ENCODE measurements at regions not wholly inside any gene's neighbourhood (a gene's known extent, or its start where the extent isn't known, plus 50 kb on each side); places are given as distances from the start of the nearest gene placed in this dataset.

- Histone ChIP-seq H3K9me3 (ENCODE audit: control insufficient read depth, low read length) (peaks cover 4% of the 10 kb centered on the region), H3K4me1 (ENCODE audit: control insufficient read depth, insufficient read depth, low read length, poor library complexity, severe bottlenecking) (no peaks in the 10 kb centered on the region), H3K27ac (ENCODE audit: low read depth, low read length, severe bottlenecking) (no peak overlapping the region), H3K4me3 (ENCODE audit: extremely low read depth, insufficient read depth, low read length, poor library complexity, severe bottlenecking) (no peak overlapping the region), H3K36me3 (ENCODE audit: control insufficient read depth, insufficient read depth, low read length) (no peaks in the 10 kb centered on the region)
- 20 to 60% methylated on average over 1 of the region's 1 CpG for WGBS, 2 experiments (ENCODE audit: insufficient coverage in 2 of 2)
These were observed 162.4 kb downstream of the DSEL start for GRCh38 chr18:67354091-67354490.

- no peaks in the 10 kb centered on the region for H3K9me3 ChIP-seq (ENCODE audit: control insufficient read depth, low read length)
- no CpG with 5 or more reads among the region's 1 CpG for WGBS, 2 experiments (ENCODE audit: insufficient coverage in 2 of 2)
- H3K36me3 ChIP-seq (ENCODE audit: control insufficient read depth, insufficient read depth, low read length): no peaks in the 10 kb centered on the region
- H3K4me3 ChIP-seq (ENCODE audit: extremely low read depth, insufficient read depth, low read length, poor library complexity, severe bottlenecking): no peak overlapping the region
- no peaks in the 10 kb centered on the region for H3K4me1 ChIP-seq (ENCODE audit: control insufficient read depth, insufficient read depth, low read length, poor library complexity, severe bottlenecking)
- H3K27ac ChIP-seq (ENCODE audit: low read depth, low read length, severe bottlenecking): no peak overlapping the region
These were observed 169.1 kb downstream of the DSEL start for GRCh38 chr18:67347438-67347837.

- H3K36me3 ChIP-seq (ENCODE audit: control insufficient read depth, insufficient read depth, low read length): no peaks in the 10 kb centered on the region
- no peak overlapping the region for H3K4me3 ChIP-seq (ENCODE audit: extremely low read depth, insufficient read depth, low read length, poor library complexity, severe bottlenecking)
- WGBS, 2 experiments (ENCODE audit: insufficient coverage in 2 of 2): no CpG with 5 or more reads among the region's 2 CpGs
- no peaks in the 10 kb centered on the region for H3K9me3 ChIP-seq (ENCODE audit: control insufficient read depth, low read length)
- no peaks in the 10 kb centered on the region for H3K4me1 ChIP-seq (ENCODE audit: control insufficient read depth, insufficient read depth, low read length, poor library complexity, severe bottlenecking)
- no peak overlapping the region for H3K27ac ChIP-seq (ENCODE audit: low read depth, low read length, severe bottlenecking)
These were observed 174.4 kb downstream of the DSEL start for GRCh38 chr18:67342159-67342558.

DNA sequence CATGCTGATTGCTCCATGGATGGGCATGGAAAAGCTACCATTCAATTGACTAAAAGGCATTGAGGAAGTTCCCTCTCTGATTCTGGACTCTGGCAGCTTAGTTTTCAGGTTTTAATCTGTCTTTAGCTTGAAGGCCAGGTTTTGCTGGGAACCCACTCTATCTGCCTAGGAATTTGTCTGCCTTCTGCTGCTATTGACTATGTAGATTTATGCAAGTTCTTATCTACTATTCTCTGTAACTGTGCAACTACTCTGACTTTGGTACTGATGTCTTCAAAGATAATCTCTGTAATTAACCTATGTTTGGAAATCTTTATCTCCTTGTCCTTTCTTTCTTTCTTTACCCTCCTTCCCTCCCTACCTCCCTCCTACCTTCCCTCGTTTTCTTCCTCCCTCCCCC lies 178.8 kb downstream of the DSEL start:
- WGBS, 2 experiments (ENCODE audit: insufficient coverage in 2 of 2): 70 to 78% methylated on average over 1 of the region's 1 CpG
- no peaks in the 10 kb centered on the region for H3K9me3 ChIP-seq (ENCODE audit: control insufficient read depth, low read length)
- H3K36me3 ChIP-seq (ENCODE audit: control insufficient read depth, insufficient read depth, low read length): no peaks in the 10 kb centered on the region
- no peaks in the 10 kb centered on the region for H3K4me1 ChIP-seq (ENCODE audit: control insufficient read depth, insufficient read depth, low read length, poor library complexity, severe bottlenecking)
- no peak overlapping the region for H3K4me3 ChIP-seq (ENCODE audit: extremely low read depth, insufficient read depth, low read length, poor library complexity, severe bottlenecking)
- no peak overlapping the region for H3K27ac ChIP-seq (ENCODE audit: low read depth, low read length, severe bottlenecking)

GRCh38 chr18:67331857-67332256 lies 184.7 kb downstream of the DSEL start:
- WGBS, 2 experiments (ENCODE audit: insufficient coverage in 2 of 2): no CpG with 5 or more reads among the region's 1 CpG
- no peaks in the 10 kb centered on the region for H3K36me3 ChIP-seq (ENCODE audit: control insufficient read depth, insufficient read depth, low read length)

GRCh38 chr18:67319109-67319508 lies 197.4 kb downstream of the DSEL start:
- 80 to 85% methylated on average over 1 to 2 of the region's 2 CpGs for whole genome bisulfite sequencing, 2 experiments (ENCODE audit: insufficient coverage in 2 of 2)
- Histone ChIP-seq H3K4me1 (ENCODE audit: control insufficient read depth, insufficient read depth, low read length, poor library complexity, severe bottlenecking) (no peaks in the 10 kb centered on the region), H3K9me3 (ENCODE audit: control insufficient read depth, low read length) (no peaks in the 10 kb centered on the region), H3K36me3 (ENCODE audit: control insufficient read depth, insufficient read depth, low read length) (no peaks in the 10 kb centered on the region), H3K27ac (ENCODE audit: low read depth, low read length, severe bottlenecking) (no peak overlapping the region), H3K4me3 (ENCODE audit: extremely low read depth, insufficient read depth, low read length, poor library complexity, severe bottlenecking) (no peak overlapping the region)

More at GRCh38 chr18:67331857-67332256, 184.7 kb downstream of the DSEL start:
- Histone ChIP-seq H3K27ac (ENCODE audit: low read depth, low read length, severe bottlenecking) (no peak overlapping the region), H3K4me1 (ENCODE audit: control insufficient read depth, insufficient read depth, low read length, poor library complexity, severe bottlenecking) (no peaks in the 10 kb centered on the region), H3K9me3 (ENCODE audit: control insufficient read depth, low read length) (no peaks in the 10 kb centered on the region), H3K4me3 (ENCODE audit: extremely low read depth, insufficient read depth, low read length, poor library complexity, severe bottlenecking) (no peak overlapping the region)

GRCh38 chr18:67318651-67319050 lies 197.9 kb downstream of the DSEL start:
- H3K4me3 ChIP-seq (ENCODE audit: extremely low read depth, insufficient read depth, low read length, poor library complexity, severe bottlenecking): no peak overlapping the region
- no peaks in the 10 kb centered on the region for H3K36me3 ChIP-seq (ENCODE audit: control insufficient read depth, insufficient read depth, low read length)
- no peak overlapping the region for H3K27ac ChIP-seq (ENCODE audit: low read depth, low read length, severe bottlenecking)
- no peaks in the 10 kb centered on the region for H3K4me1 ChIP-seq (ENCODE audit: control insufficient read depth, insufficient read depth, low read length, poor library complexity, severe bottlenecking)
- H3K9me3 ChIP-seq (ENCODE audit: control insufficient read depth, low read length): no peaks in the 10 kb centered on the region

DNA sequence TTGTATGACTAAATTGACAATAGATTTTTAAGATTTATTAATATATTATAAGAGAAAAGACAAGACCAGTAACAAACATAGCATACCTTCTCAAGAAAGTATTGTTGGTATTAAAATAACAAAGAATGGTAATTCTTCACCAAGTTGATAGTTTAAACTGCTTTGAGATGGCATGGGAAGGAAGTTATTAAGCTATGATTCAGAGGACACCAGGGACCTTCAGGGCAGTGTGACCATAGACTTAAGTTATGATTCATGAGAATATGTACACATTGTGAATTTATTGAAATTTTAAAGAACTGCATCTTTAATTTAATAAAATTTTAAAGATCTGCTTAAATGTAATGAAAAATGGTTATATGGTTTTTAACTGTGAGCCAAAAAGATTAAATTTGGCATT lies 205.7 kb downstream of the DSEL start:
- H3K4me3 ChIP-seq (ENCODE audit: extremely low read depth, insufficient read depth, low read length, poor library complexity, severe bottlenecking): no peak overlapping the region
- no peaks in the 10 kb centered on the region for H3K9me3 ChIP-seq (ENCODE audit: control insufficient read depth, low read length)
- H3K36me3 ChIP-seq (ENCODE audit: control insufficient read depth, insufficient read depth, low read length): no peaks in the 10 kb centered on the region
- H3K4me1 ChIP-seq (ENCODE audit: control insufficient read depth, insufficient read depth, low read length, poor library complexity, severe bottlenecking): no peaks in the 10 kb centered on the region
- H3K27ac ChIP-seq (ENCODE audit: low read depth, low read length, severe bottlenecking): no peak overlapping the region

- Histone ChIP-seq H3K9me3 (ENCODE audit: control insufficient read depth, low read length) (no peaks in the 10 kb centered on the region), H3K27ac (ENCODE audit: low read depth, low read length, severe bottlenecking) (no peak overlapping the region), H3K4me3 (ENCODE audit: extremely low read depth, insufficient read depth, low read length, poor library complexity, severe bottlenecking) (no peak overlapping the region), H3K4me1 (ENCODE audit: control insufficient read depth, insufficient read depth, low read length, poor library complexity, severe bottlenecking) (no peaks in the 10 kb centered on the region), H3K36me3 (ENCODE audit: control insufficient read depth, insufficient read depth, low read length) (no peaks in the 10 kb centered on the region)
- 88 to 89% methylated on average over 2 to 3 of the region's 4 CpGs for WGBS, 2 experiments (ENCODE audit: insufficient coverage in 2 of 2)
These were observed 207.7 kb downstream of the DSEL start for GRCh38 chr18:67308819-67309218.

- H3K36me3 ChIP-seq (ENCODE audit: control insufficient read depth, insufficient read depth, low read length): no peaks in the 10 kb centered on the region
- WGBS, 2 experiments (ENCODE audit: insufficient coverage in 2 of 2): no CpG with 5 or more reads among the region's 3 CpGs
- H3K4me3 ChIP-seq (ENCODE audit: extremely low read depth, insufficient read depth, low read length, poor library complexity, severe bottlenecking): no peak overlapping the region
- peaks cover 6% of the 10 kb centered on the region for H3K9me3 ChIP-seq (ENCODE audit: control insufficient read depth, low read length)
- no peaks in the 10 kb centered on the region for H3K4me1 ChIP-seq (ENCODE audit: control insufficient read depth, insufficient read depth, low read length, poor library complexity, severe bottlenecking)
- H3K27ac ChIP-seq (ENCODE audit: low read depth, low read length, severe bottlenecking): no peak overlapping the region
These were observed 211.1 kb downstream of the DSEL start for GRCh38 chr18:67305466-67305865.

GRCh38 chr18:67302043-67302442 lies 214.5 kb downstream of the DSEL start:
- Histone ChIP-seq H3K27ac (ENCODE audit: low read depth, low read length, severe bottlenecking) (no peak overlapping the region), H3K9me3 (ENCODE audit: control insufficient read depth, low read length) (peaks cover 11% of the 10 kb centered on the region), H3K4me1 (ENCODE audit: control insufficient read depth, insufficient read depth, low read length, poor library complexity, severe bottlenecking) (no peaks in the 10 kb centered on the region), H3K4me3 (ENCODE audit: extremely low read depth, insufficient read depth, low read length, poor library complexity, severe bottlenecking) (no peak overlapping the region), H3K36me3 (ENCODE audit: control insufficient read depth, insufficient read depth, low read length) (no peaks in the 10 kb centered on the region)
- WGBS, 2 experiments (ENCODE audit: insufficient coverage in 2 of 2): no CpG with 5 or more reads among the region's 1 CpG

- H3K4me1 ChIP-seq (ENCODE audit: control insufficient read depth, insufficient read depth, low read length, poor library complexity, severe bottlenecking): no peaks in the 10 kb centered on the region
- H3K9me3 ChIP-seq (ENCODE audit: control insufficient read depth, low read length): peaks cover 11% of the 10 kb centered on the region
- 100% methylated on average over 1 of the region's 1 CpG; no CpG with 5 or more reads in 1 of the 2 experiments for WGBS, 2 experiments (ENCODE audit: insufficient coverage in 2 of 2)
- H3K27ac ChIP-seq (ENCODE audit: low read depth, low read length, severe bottlenecking): no peak overlapping the region
- H3K4me3 ChIP-seq (ENCODE audit: extremely low read depth, insufficient read depth, low read length, poor library complexity, severe bottlenecking): no peak overlapping the region
- H3K36me3 ChIP-seq (ENCODE audit: control insufficient read depth, insufficient read depth, low read length): no peaks in the 10 kb centered on the region
These were observed 214.9 kb downstream of the DSEL start for GRCh38 chr18:67301592-67301991.
